Neural cell (in vitro differentiated cells): ENCODE measurements at regions not wholly inside any gene's neighbourhood (a gene's known extent, or its start where the extent isn't known, plus 50 kb on each side); places are given as distances from the start of the nearest gene placed in this dataset.

ENCODE experiments used
- H2AFZ ChIP-seq: fragments of 200-600, 300-800 bp; sonication (generic), shearing (Covaris generic); 2 replicates; pipeline ENCODE4 v1.6.0; 2014; ENCODE audit warnings: low read depth, mild to moderate bottlenecking, antibody characterized with exemption, low read length, moderate library complexity
- H3F3A ChIP-seq: fragments of 200-600 bp; shearing (Covaris generic); 2 replicates; pipeline ENCODE4 v1.6.1; 2016; ENCODE audit warnings: mild to moderate bottlenecking, moderate library complexity, mixed read lengths, antibody characterized with exemption, low read length; ENCODE audit not compliant: insufficient read depth, poor library complexity, severe bottlenecking
- H3K27ac ChIP-seq: fragments of 200-600, 300-800 bp; sonication (generic), shearing (Covaris generic); 2 replicates; pipeline ENCODE4 v1.5.1; 2014; ENCODE audit warnings: mild to moderate bottlenecking, low read length, moderate library complexity
- H3K27me3 ChIP-seq: fragments of 300-800, 200-600 bp; sonication (generic), shearing (Covaris generic); 2 replicates; pipeline ENCODE4 v1.6.0; 2014; ENCODE audit warnings: mild to moderate bottlenecking, low read depth, low read length, moderate library complexity; ENCODE audit not compliant: insufficient read depth
- H3K36me3 ChIP-seq: fragments of 300-800, 200-600 bp; sonication (generic), shearing (Covaris generic); 2 replicates; pipeline ENCODE4 v1.5.1; 2014; ENCODE audit warnings: mild to moderate bottlenecking, antibody characterized with exemption, low read length, moderate library complexity; ENCODE audit not compliant: insufficient read depth
- H3K4me2 ChIP-seq: fragments of 300-800, 200-600 bp; sonication (generic), shearing (Covaris generic); 2 replicates; pipeline ENCODE4 v1.6.0; 2014; ENCODE audit warnings: mild to moderate bottlenecking, low read length
- H3K4me3 ChIP-seq: fragments of 300-800, 200-600 bp; sonication (generic), shearing (Covaris generic); 2 replicates; pipeline ENCODE4 v1.5.1; 2014; ENCODE audit warnings: mild to moderate bottlenecking, low read length, moderate library complexity
- H3K79me2 ChIP-seq: fragments of 200-600 bp; shearing (Covaris generic); replicated peaks from 2 replicates; pipeline ENCODE4 v1.6.0; 2014; ENCODE audit warnings: mild to moderate bottlenecking, low read length, moderate library complexity; ENCODE audit not compliant: insufficient read depth
- H3K9ac ChIP-seq: fragments of 300-800, 200-600 bp; sonication (generic), shearing (Covaris generic); 2 replicates; pipeline ENCODE4 v1.6.1; 2016; ENCODE audit warnings: mild to moderate bottlenecking, low read length, mixed read lengths
- H3K9me2 ChIP-seq: fragments of 200-600 bp; shearing (Covaris generic); 2 replicates; pipeline ENCODE4 v1.6.1; 2016; ENCODE audit warnings: mild to moderate bottlenecking, low read length, mixed read lengths; ENCODE audit not compliant: insufficient read depth
- H3K9me3 ChIP-seq: fragments of 200-600, 300-800 bp; sonication (generic), shearing (Covaris generic); 2 replicates; pipeline ENCODE4 v1.6.1; 2016; ENCODE audit warnings: mild to moderate bottlenecking, mixed run types, low read length, moderate library complexity, mixed read lengths
- H4K20me1 ChIP-seq: fragments of 200-600 bp; shearing (Covaris generic); 2 replicates; pipeline ENCODE4 v1.6.1; 2016; ENCODE audit warnings: mild to moderate bottlenecking, mixed run types; ENCODE audit not compliant: insufficient read depth
- EP300 ChIP-seq: fragments of 450-650 bp; conservative IDR thresholded peaks from 2 replicates; pipeline ENCODE4 v1.6.1; 2014; ENCODE audit warnings: antibody characterized with exemption, mild to moderate bottlenecking, moderate library complexity; ENCODE audit not compliant: poor library complexity, severe bottlenecking
- EZH2 ChIP-seq: fragments of 200-600, 300-800 bp; shearing (Covaris generic), sonication (generic); IDR thresholded peaks from 2 replicates; pipeline ENCODE4 v1.6.1; 2014; ENCODE audit warnings: antibody characterized with exemption, low read length, borderline replicate concordance, mild to moderate bottlenecking; ENCODE audit not compliant: insufficient read depth, poor library complexity, severe bottlenecking
- MXI1 ChIP-seq: fragments of 450-650 bp; conservative IDR thresholded peaks from 2 replicates; pipeline ENCODE4 v1.6.1; 2014; ENCODE audit warnings: antibody characterized with exemption, mild to moderate bottlenecking; ENCODE audit not compliant: poor library complexity, severe bottlenecking
- POLR2AphosphoS5 ChIP-seq: IDR thresholded peaks from 2 replicates; pipeline ENCODE4 v1.6.1; 2012
- RAD21 ChIP-seq: fragments of 450-650 bp; conservative IDR thresholded peaks from 2 replicates; pipeline ENCODE4 v1.6.1; 2014; ENCODE audit warnings: antibody characterized with exemption, mild to moderate bottlenecking, moderate library complexity
- SMC3 ChIP-seq: fragments of 450-650 bp; conservative IDR thresholded peaks from 2 replicates; pipeline ENCODE4 v1.6.1; 2014; ENCODE audit warnings: antibody characterized with exemption, mild to moderate bottlenecking, moderate library complexity; ENCODE audit not compliant: poor library complexity
- TAF1 ChIP-seq: IDR thresholded peaks from 2 replicates; pipeline ENCODE4 v1.6.1; 2012; ENCODE audit warnings: low read depth
- TF ChIP-seq, protein P1 (sequence below): IDR thresholded peaks from 2 replicates; pipeline ENCODE4 v1.6.1; 2012; ENCODE audit warnings: borderline replicate concordance
- TF ChIP-seq, protein P2 (sequence below): fragments of 450-650 bp; IDR thresholded peaks from 2 replicates; pipeline ENCODE4 v1.5.1; 2014; ENCODE audit warnings: antibody characterized with exemption, mild to moderate bottlenecking, moderate library complexity; ENCODE audit not compliant: poor library complexity, severe bottlenecking

DNA sequence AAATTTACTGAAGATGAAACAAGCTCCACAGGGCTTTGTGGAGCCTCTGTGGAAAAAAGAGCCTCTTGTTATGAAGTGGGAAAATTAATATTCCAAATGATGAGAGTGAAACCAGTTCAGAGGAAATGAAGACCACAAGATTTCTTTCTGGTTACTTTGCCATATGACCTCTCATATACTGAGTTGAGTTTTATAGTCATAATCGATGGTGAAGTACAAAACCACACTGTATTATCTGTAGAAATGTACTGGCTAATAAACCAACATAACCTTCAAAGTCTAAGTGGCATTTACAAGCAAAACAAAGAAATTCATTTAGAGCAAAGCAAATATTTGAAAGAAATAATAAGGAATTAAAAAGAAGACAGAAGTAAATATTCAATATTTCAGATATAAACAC lies 662.6 kb upstream of the ZWINT start:
- no peak overlapping the region for H2AFZ ChIP-seq
- no peak overlapping the region for H3K4me2 ChIP-seq
- no peaks in the 10 kb centered on the region for H3F3A ChIP-seq
- no peaks in the 10 kb centered on the region for H3K9me3 ChIP-seq
- H4K20me1 ChIP-seq: no peaks in the 10 kb centered on the region
- H3K27ac ChIP-seq: no peak overlapping the region
- no peak overlapping the region for H3K9ac ChIP-seq
- no peaks in the 10 kb centered on the region for H3K27me3 ChIP-seq
- TF ChIP-seq, protein P1, sequence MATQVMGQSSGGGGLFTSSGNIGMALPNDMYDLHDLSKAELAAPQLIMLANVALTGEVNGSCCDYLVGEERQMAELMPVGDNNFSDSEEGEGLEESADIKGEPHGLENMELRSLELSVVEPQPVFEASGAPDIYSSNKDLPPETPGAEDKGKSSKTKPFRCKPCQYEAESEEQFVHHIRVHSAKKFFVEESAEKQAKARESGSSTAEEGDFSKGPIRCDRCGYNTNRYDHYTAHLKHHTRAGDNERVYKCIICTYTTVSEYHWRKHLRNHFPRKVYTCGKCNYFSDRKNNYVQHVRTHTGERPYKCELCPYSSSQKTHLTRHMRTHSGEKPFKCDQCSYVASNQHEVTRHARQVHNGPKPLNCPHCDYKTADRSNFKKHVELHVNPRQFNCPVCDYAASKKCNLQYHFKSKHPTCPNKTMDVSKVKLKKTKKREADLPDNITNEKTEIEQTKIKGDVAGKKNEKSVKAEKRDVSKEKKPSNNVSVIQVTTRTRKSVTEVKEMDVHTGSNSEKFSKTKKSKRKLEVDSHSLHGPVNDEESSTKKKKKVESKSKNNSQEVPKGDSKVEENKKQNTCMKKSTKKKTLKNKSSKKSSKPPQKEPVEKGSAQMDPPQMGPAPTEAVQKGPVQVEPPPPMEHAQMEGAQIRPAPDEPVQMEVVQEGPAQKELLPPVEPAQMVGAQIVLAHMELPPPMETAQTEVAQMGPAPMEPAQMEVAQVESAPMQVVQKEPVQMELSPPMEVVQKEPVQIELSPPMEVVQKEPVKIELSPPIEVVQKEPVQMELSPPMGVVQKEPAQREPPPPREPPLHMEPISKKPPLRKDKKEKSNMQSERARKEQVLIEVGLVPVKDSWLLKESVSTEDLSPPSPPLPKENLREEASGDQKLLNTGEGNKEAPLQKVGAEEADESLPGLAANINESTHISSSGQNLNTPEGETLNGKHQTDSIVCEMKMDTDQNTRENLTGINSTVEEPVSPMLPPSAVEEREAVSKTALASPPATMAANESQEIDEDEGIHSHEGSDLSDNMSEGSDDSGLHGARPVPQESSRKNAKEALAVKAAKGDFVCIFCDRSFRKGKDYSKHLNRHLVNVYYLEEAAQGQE: no peak
- TF ChIP-seq EP300 (no peak), RAD21 (no peak), POLR2AphosphoS5 (no peak), SMC3 (no peak), TAF1 (no peak), MXI1 (no peak), EZH2 (no peak)
- TF ChIP-seq, protein P2, sequence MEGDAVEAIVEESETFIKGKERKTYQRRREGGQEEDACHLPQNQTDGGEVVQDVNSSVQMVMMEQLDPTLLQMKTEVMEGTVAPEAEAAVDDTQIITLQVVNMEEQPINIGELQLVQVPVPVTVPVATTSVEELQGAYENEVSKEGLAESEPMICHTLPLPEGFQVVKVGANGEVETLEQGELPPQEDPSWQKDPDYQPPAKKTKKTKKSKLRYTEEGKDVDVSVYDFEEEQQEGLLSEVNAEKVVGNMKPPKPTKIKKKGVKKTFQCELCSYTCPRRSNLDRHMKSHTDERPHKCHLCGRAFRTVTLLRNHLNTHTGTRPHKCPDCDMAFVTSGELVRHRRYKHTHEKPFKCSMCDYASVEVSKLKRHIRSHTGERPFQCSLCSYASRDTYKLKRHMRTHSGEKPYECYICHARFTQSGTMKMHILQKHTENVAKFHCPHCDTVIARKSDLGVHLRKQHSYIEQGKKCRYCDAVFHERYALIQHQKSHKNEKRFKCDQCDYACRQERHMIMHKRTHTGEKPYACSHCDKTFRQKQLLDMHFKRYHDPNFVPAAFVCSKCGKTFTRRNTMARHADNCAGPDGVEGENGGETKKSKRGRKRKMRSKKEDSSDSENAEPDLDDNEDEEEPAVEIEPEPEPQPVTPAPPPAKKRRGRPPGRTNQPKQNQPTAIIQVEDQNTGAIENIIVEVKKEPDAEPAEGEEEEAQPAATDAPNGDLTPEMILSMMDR: no peak
- no peaks in the 10 kb centered on the region for H3K36me3 ChIP-seq
- H3K4me3 ChIP-seq: no peak overlapping the region
- no peaks in the 10 kb centered on the region for H3K9me2 ChIP-seq
- no peaks in the 10 kb centered on the region for H3K79me2 ChIP-seq

DNA sequence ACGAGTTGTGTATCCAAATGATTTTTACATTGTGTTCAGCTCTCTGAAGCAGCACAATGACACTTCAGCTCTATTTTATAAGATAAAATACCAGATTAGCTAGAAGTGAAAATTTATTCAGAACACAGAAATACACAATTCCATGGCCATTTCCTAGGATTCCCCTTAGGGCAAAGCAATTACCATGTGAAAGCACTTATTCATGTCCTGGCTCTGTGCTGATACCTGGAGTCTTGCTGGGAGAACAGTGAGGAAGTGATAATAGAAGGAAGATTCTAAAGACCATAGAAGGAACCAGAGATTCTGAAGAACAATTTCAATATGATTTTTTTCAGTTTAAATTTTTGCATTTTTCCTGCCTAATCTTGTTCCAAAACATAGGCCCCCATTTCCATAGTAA lies 657.4 kb upstream of the ZWINT start:
- Histone ChIP-seq H3K4me3 (no peak overlapping the region), H3K4me2 (no peak overlapping the region)

More for the DNA sequence above, 657.4 kb upstream of the ZWINT start:
- H3K9ac ChIP-seq: no peak overlapping the region
- no peaks in the 10 kb centered on the region for H3K9me2 ChIP-seq
- TF ChIP-seq, protein P1: peak; percentile 46
- TF ChIP-seq EP300: no peak
- no peak overlapping the region for H2AFZ ChIP-seq
- H3K79me2 ChIP-seq: no peaks in the 10 kb centered on the region
- no peaks in the 10 kb centered on the region for H3K36me3 ChIP-seq
- no peaks in the 10 kb centered on the region for H4K20me1 ChIP-seq
- no peak overlapping the region for H3K27ac ChIP-seq
- no peaks in the 10 kb centered on the region for H3K9me3 ChIP-seq
- no peaks in the 10 kb centered on the region for H3F3A ChIP-seq
- H3K27me3 ChIP-seq: no peaks in the 10 kb centered on the region
